Adipocyte (in vitro differentiated cells): ENCODE measurements at regions not wholly inside any gene's neighbourhood (a gene's known extent, or its start where the extent isn't known, plus 50 kb on each side); places are given as distances from the start of the nearest gene placed in this dataset.

ENCODE experiments used
- DNase-seq: peaks from one replicate; pipeline ENCODE4 v3.0.0-alpha.2; 2015; ENCODE audit warnings: low read depth
- H3K27me3 ChIP-seq: replicated peaks from 2 replicates; pipeline ENCODE4 v1.7.0; 2013; ENCODE audit warnings: mild to moderate bottlenecking, low read length, moderate library complexity; ENCODE audit not compliant: control insufficient read depth, insufficient read depth
- H3K36me3 ChIP-seq: 2 replicates; pipeline ENCODE4 v1.7.0; 2013; ENCODE audit warnings: low read length, mild to moderate bottlenecking, moderate library complexity; ENCODE audit not compliant: control insufficient read depth, insufficient read depth, severe bottlenecking
- H3K4me1 ChIP-seq: 2 replicates; pipeline ENCODE4 v1.7.0; 2013; ENCODE audit warnings: mild to moderate bottlenecking, low read length, moderate library complexity; ENCODE audit not compliant: control insufficient read depth, insufficient read depth
- H3K4me3 ChIP-seq: 2 replicates; pipeline ENCODE4 v1.7.0; 2013; ENCODE audit warnings: mild to moderate bottlenecking, low read length, moderate library complexity
- H3K9ac ChIP-seq: 2 replicates; pipeline ENCODE4 v1.7.0; 2013; ENCODE audit warnings: mild to moderate bottlenecking, low read length, moderate library complexity
- H3K9me3 ChIP-seq: 2 replicates; pipeline ENCODE4 v1.7.0; 2013; ENCODE audit warnings: mild to moderate bottlenecking, low read length, moderate library complexity; ENCODE audit not compliant: control insufficient read depth

GRCh38 chr11:92902417-92902816 is 67.0 kb upstream of the MTNR1B start:
- H3K9ac ChIP-seq: no peak overlapping the region
- no peaks in the 10 kb centered on the region for H3K4me1 ChIP-seq
- no peak for DNase-seq
- no peaks in the 10 kb centered on the region for H3K9me3 ChIP-seq
- no peak overlapping the region for H3K4me3 ChIP-seq
- H3K27me3 ChIP-seq: peaks cover 6% of the 10 kb centered on the region
- no peaks in the 10 kb centered on the region for H3K36me3 ChIP-seq

DNA sequence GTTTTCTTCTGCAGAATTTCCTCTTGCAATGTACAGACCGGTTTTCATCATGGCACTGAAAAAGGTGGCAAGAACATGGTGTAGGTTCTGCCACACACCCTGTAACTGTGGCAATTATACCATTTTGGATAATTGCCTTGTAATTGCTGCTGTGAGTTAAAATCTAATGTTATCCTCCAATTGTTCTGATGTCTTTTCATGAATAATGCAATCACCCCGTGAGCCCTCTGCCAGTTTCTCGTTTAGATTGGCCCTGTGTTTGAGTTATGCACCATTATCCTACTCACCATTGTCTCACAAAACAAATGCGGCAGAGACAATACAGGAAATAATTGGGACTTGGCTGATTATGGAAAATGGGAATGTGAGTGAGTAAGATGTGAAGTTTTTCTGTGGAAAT is 61.8 kb upstream of the MTNR1B start:
- Histone ChIP-seq H3K4me3 (no peak overlapping the region), H3K9ac (no peak overlapping the region), H3K9me3 (no peaks in the 10 kb centered on the region), H3K4me1 (no peaks in the 10 kb centered on the region), H3K27me3 (peaks cover 11% of the 10 kb centered on the region), H3K36me3 (no peaks in the 10 kb centered on the region)
- no peak for DNase-seq

DNA sequence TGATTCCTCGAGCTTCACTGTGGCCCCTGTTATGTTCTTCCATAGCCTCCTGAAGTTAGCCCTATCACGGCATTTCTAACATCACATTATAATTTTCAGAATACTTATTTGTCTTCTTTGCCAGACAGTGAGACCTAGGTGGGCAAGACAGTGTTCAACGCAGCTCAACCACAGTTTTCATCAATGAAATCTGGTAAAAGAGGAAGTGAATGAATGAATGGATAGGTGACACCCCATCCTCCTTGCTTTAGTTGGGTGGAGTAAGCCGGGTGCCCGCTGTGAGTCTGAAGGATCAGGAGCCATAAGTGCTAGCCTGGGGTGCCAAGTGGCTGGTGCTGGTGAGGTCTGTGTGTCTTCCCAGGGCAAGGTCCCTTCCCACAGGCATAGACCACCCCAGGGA is 60.2 kb upstream of the MTNR1B start:
- no peak overlapping the region for H3K9ac ChIP-seq
- H3K4me1 ChIP-seq: no peaks in the 10 kb centered on the region
- H3K36me3 ChIP-seq: no peaks in the 10 kb centered on the region
- no peak overlapping the region for H3K4me3 ChIP-seq
- DNase-seq: no peak
- H3K9me3 ChIP-seq: no peaks in the 10 kb centered on the region
- H3K27me3 ChIP-seq: peaks cover 11% of the 10 kb centered on the region

GRCh38 chr11:92911478-92911877 is 58.0 kb upstream of the MTNR1B start:
- Histone ChIP-seq H3K9me3 (no peaks in the 10 kb centered on the region), H3K9ac (no peak overlapping the region), H3K27me3 (peaks cover 17% of the 10 kb centered on the region), H3K36me3 (no peaks in the 10 kb centered on the region), H3K4me1 (no peaks in the 10 kb centered on the region), H3K4me3 (no peak overlapping the region)
- no peak for DNase-seq

DNA sequence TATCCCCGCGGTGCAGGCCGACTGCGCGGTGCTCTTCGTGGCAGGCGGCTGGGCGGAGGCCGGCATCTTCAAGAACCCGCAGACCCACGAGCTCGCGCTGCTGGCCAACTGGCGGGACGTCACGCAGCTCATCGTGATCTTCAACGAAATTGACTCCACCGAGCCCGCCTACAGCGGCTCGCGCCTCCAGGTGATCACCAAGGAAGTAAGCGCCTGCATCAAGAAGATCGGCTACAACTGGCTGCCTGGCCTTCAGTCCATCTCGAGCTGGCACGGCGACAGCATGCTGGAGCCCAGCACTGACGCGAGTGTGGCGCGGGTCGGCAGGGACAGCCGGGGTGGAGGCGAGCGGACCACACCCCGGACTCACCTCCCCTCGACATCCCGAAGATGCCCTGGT is 53.9 kb upstream of the MTNR1B start:
- Histone ChIP-seq H3K4me3 (no peak overlapping the region), H3K36me3 (no peaks in the 10 kb centered on the region)

DNA sequence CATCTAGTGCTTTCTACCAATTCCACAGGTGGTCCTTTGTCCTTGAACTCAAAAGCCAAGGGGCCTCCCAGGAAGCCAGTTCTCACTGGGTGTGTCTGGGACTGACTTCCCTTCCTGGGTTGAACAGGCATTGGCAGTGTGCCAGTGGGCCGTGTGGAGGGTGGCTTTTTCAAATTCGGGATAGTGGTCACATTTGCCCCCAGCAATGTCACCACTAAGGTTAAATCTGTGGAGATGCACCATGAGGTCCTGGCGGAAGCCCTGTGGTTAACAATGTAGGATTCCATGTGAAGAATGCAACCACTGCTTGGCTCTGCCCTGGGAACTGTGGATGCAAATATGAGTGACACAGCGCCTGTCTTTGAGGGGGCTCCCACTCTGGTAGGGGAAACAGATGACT is 53.2 kb upstream of the MTNR1B start:
- no peaks in the 10 kb centered on the region for H3K4me1 ChIP-seq
- no peak for DNase-seq
- peaks cover 19% of the 10 kb centered on the region for H3K27me3 ChIP-seq
- H3K9ac ChIP-seq: no peak overlapping the region
- no peak overlapping the region for H3K4me3 ChIP-seq
- no peaks in the 10 kb centered on the region for H3K9me3 ChIP-seq
- no peaks in the 10 kb centered on the region for H3K36me3 ChIP-seq

More for the DNA sequence above, 53.9 kb upstream of the MTNR1B start:
- Histone ChIP-seq H3K4me1 (no peaks in the 10 kb centered on the region), H3K27me3 (peaks cover 21% of the 10 kb centered on the region), H3K9me3 (no peaks in the 10 kb centered on the region), H3K9ac (no peak overlapping the region)
- DNase-seq: no peak

GRCh38 chr11:92917927-92918326 is 51.5 kb upstream of the MTNR1B start:
- no peak for DNase-seq
- no peaks in the 10 kb centered on the region for H3K4me1 ChIP-seq
- no peaks in the 10 kb centered on the region for H3K9me3 ChIP-seq
- H3K27me3 ChIP-seq: peaks cover 16% of the 10 kb centered on the region
- H3K4me3 ChIP-seq: no peak overlapping the region
- no peak overlapping the region for H3K9ac ChIP-seq
- H3K36me3 ChIP-seq: no peaks in the 10 kb centered on the region

DNA sequence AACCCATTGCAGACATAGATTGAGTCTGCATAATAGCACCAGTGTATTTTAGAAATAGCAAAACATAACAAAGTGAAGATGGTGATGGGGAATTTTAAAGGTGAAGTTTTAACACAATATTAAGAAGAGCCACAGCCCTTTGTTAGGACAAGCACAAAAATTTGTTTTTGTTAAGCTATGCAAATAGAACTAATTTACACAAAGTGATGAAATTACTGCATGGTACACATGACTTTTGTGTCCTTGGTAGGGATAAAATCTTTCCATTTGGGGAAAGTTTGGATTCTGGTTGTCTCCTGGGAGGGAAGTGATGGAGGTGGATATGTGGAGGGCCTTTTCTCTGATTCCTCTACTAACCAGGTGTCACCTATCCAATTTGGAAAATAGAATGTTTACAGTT is 50.4 kb upstream of the MTNR1B start:
- Histone ChIP-seq H3K27me3 (peaks cover 19% of the 10 kb centered on the region), H3K9me3 (no peaks in the 10 kb centered on the region), H3K4me1 (no peaks in the 10 kb centered on the region), H3K36me3 (no peaks in the 10 kb centered on the region), H3K9ac (no peak overlapping the region), H3K4me3 (no peak overlapping the region)
- no peak for DNase-seq
